Left ventricle myocardium inferior (tissue), 1 donor: ENCODE measurements at regions not wholly inside any gene's neighbourhood (a gene's known extent, or its start where the extent isn't known, plus 50 kb on each side); places are given as distances from the start of the nearest gene placed in this dataset.

Experiments
- DNase-seq: peaks from one replicate; pipeline ENCODE4 v3.0.0-alpha.2; 2020
- H3K27ac ChIP-seq: fragments of 200-600 bp; replicated peaks from 2 replicates; pipeline ENCODE4 v1.8.0; 2021
- H3K27me3 ChIP-seq: fragments of 200-600 bp; 2 replicates; pipeline ENCODE4 v1.8.0; 2021; ENCODE audit warnings: low read depth
- H3K36me3 ChIP-seq: fragments of 200-600 bp; 2 replicates; pipeline ENCODE4 v1.8.0; 2021
- H3K4me1 ChIP-seq: fragments of 200-600 bp; 2 replicates; pipeline ENCODE4 v1.8.0; 2021
- H3K4me3 ChIP-seq: fragments of 200-600 bp; 2 replicates; pipeline ENCODE4 v1.8.0; 2021; ENCODE audit warnings: mild to moderate bottlenecking, moderate library complexity
- H3K9me3 ChIP-seq: fragments of 200-600 bp; replicated peaks from 2 replicates; pipeline ENCODE4 v1.8.0; 2021
- CTCF ChIP-seq: fragments of 200-600 bp; IDR thresholded peaks from 2 replicates; pipeline ENCODE4 v1.8.0; 2021; ENCODE audit warnings: antibody characterized with exemption, mild to moderate bottlenecking, borderline replicate concordance
- intact Hi-C: fragments of 100-400 bp; cut with micrococcal nuclease; formaldehyde crosslinking; loops from one replicate; pipeline ENCODE4 v1.11.0; 2022
- donor health status: DM: no; HTN: yes; CAD: no; lungs with severe emphysema.

DNA sequence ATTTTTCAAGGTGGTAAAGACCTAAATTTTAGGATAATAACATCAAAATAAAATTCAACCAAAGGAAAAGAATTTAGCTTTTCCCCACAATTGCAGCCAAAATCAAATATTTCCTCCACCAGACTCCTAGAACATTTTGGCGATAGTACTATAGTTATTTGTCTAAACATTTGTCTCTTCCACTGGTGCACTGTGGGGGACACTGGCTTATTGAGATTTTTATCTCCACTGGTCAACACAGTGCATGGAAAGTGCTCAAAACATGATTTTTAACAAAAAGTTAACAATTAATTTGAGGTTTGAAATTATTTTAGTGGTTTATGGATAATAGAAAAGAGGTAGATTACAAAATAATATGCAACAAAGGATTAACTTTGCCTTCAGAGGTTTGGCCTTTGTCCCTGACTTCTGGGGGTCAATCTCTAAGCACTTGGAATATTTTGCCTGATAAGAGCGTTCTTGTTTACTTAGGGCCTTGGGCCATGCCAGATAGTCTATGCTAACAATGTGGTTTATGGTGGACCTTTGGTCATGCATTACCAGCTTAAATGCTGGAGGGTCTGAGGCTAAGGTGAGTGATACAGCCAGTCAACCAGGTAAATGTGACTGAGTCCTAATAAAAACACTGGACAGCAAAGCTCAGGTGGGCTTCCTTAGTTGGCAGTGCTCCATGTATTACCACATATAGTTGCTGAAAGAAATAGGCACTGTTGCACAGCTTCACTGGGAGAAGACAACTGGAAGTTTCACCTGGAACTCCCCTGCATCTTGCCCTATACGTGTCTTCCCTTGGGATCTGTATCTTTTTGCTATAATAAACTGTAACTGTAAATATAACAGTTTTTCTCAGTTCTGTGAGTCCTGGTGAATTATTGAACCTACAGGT lies 67.2 kb upstream of the SATB2 start:
- Histone ChIP-seq H3K36me3 (no peaks in the 10 kb centered on the region), H3K27ac (no peak overlapping the region), H3K4me1 (no peaks in the 10 kb centered on the region), H3K9me3 (peaks cover 6% of the 10 kb centered on the region), H3K4me3 (no peak overlapping the region), H3K27me3 (no peaks in the 10 kb centered on the region)
- intact Hi-C loops, result no loop called here
- no peak for TF ChIP-seq CTCF
- DNase-seq, result no peak

- H3K36me3 ChIP-seq, result no peaks in the 10 kb centered on the region
- DNase-seq, result no peak
- intact Hi-C loops, result no loop called here
- no peak overlapping the region for H3K4me3 ChIP-seq
- peaks cover 33% of the 10 kb centered on the region for H3K27me3 ChIP-seq
- no peak for TF ChIP-seq CTCF
- H3K9me3 ChIP-seq, result no peaks in the 10 kb centered on the region
- H3K27ac ChIP-seq, result no peak overlapping the region
- H3K4me1 ChIP-seq, result no peaks in the 10 kb centered on the region
Observed at GRCh38 chr2:199509403-199509802, 51.7 kb upstream of the SATB2 start.
